ENCODE measurements at regions not wholly inside any gene's neighbourhood (a gene's known extent, or its start where the extent isn't known, plus 50 kb on each side); places are given as distances from the start of the nearest gene placed in this dataset.

DNA sequence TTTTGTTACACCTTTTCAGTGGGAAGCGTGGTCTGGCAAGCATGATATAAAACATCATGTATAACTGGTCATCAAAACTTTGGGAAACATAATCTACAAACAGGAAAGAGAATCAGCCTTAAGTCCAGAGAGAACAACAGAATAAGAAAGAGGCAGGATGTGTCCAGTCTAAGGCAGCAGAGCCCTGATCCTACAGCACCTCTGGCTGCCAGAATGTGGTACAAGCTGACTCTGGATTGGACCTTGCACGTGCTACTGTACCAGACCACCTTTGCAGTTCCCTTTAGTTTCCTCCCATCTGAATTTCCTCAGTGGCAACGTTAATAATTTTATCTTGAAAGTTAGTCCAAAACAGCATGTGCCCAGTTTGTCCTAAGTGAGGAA, 824.6 kb upstream of the IGFBP3 start:
- Mint-ChIP-seq H3K4me1 (peaks cover 8% of the 10 kb centered on the region), H3K4me3 (no peak overlapping the region), H3K27ac (no peak overlapping the region), H3K36me3 (ENCODE audit: low read depth) (no peaks in the 10 kb centered on the region), H3K27me3 (ENCODE audit: insufficient read depth, low read depth, poor library complexity) (peaks cover 3% of the 10 kb centered on the region), H3K9me3 (no peaks in the 10 kb centered on the region)
- Histone ChIP-seq H3K27me3 (ENCODE audit: insufficient read depth) (no peaks in the 10 kb centered on the region), H3K27ac (ENCODE audit: low read depth) (no peak overlapping the region), H3K4me2 (no peak overlapping the region), H2AFZ (no peak overlapping the region), H4K20me1 (replicated peaks; ENCODE audit: insufficient read depth) (no peaks in the 10 kb centered on the region), H3K79me2 (replicated peaks; ENCODE audit: insufficient read depth) (no peaks in the 10 kb centered on the region), H3K4me3 (no peak overlapping the region), H3K4me1 (ENCODE audit: insufficient read depth) (no peaks in the 10 kb centered on the region), H3K36me3 (ENCODE audit: insufficient read depth) (no peaks in the 10 kb centered on the region), H3K9me2 (ENCODE audit: insufficient read depth) (no peaks in the 10 kb centered on the region), H3F3A (replicated peaks; ENCODE audit: low read depth) (no peaks in the 10 kb centered on the region)
- TF ChIP-seq, protein P1, sequence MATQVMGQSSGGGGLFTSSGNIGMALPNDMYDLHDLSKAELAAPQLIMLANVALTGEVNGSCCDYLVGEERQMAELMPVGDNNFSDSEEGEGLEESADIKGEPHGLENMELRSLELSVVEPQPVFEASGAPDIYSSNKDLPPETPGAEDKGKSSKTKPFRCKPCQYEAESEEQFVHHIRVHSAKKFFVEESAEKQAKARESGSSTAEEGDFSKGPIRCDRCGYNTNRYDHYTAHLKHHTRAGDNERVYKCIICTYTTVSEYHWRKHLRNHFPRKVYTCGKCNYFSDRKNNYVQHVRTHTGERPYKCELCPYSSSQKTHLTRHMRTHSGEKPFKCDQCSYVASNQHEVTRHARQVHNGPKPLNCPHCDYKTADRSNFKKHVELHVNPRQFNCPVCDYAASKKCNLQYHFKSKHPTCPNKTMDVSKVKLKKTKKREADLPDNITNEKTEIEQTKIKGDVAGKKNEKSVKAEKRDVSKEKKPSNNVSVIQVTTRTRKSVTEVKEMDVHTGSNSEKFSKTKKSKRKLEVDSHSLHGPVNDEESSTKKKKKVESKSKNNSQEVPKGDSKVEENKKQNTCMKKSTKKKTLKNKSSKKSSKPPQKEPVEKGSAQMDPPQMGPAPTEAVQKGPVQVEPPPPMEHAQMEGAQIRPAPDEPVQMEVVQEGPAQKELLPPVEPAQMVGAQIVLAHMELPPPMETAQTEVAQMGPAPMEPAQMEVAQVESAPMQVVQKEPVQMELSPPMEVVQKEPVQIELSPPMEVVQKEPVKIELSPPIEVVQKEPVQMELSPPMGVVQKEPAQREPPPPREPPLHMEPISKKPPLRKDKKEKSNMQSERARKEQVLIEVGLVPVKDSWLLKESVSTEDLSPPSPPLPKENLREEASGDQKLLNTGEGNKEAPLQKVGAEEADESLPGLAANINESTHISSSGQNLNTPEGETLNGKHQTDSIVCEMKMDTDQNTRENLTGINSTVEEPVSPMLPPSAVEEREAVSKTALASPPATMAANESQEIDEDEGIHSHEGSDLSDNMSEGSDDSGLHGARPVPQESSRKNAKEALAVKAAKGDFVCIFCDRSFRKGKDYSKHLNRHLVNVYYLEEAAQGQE (IDR thresholded peaks at IDR 0.05; ENCODE audit: unreplicated experiment) = no peak
- TF ChIP-seq JUNB (IDR thresholded peaks at IDR 0.05; ENCODE audit: unreplicated experiment) = no peak
- TF ChIP-seq NANOG (IDR thresholded peaks at IDR 0.05; ENCODE audit: borderline replicate concordance) = no peak
- TF ChIP-seq, protein P2, sequence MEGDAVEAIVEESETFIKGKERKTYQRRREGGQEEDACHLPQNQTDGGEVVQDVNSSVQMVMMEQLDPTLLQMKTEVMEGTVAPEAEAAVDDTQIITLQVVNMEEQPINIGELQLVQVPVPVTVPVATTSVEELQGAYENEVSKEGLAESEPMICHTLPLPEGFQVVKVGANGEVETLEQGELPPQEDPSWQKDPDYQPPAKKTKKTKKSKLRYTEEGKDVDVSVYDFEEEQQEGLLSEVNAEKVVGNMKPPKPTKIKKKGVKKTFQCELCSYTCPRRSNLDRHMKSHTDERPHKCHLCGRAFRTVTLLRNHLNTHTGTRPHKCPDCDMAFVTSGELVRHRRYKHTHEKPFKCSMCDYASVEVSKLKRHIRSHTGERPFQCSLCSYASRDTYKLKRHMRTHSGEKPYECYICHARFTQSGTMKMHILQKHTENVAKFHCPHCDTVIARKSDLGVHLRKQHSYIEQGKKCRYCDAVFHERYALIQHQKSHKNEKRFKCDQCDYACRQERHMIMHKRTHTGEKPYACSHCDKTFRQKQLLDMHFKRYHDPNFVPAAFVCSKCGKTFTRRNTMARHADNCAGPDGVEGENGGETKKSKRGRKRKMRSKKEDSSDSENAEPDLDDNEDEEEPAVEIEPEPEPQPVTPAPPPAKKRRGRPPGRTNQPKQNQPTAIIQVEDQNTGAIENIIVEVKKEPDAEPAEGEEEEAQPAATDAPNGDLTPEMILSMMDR (conservative IDR thresholded peaks at IDR 0.05; ENCODE audit: low read depth in 2 of 2) = no peak
- TF ChIP-seq, protein P3, sequence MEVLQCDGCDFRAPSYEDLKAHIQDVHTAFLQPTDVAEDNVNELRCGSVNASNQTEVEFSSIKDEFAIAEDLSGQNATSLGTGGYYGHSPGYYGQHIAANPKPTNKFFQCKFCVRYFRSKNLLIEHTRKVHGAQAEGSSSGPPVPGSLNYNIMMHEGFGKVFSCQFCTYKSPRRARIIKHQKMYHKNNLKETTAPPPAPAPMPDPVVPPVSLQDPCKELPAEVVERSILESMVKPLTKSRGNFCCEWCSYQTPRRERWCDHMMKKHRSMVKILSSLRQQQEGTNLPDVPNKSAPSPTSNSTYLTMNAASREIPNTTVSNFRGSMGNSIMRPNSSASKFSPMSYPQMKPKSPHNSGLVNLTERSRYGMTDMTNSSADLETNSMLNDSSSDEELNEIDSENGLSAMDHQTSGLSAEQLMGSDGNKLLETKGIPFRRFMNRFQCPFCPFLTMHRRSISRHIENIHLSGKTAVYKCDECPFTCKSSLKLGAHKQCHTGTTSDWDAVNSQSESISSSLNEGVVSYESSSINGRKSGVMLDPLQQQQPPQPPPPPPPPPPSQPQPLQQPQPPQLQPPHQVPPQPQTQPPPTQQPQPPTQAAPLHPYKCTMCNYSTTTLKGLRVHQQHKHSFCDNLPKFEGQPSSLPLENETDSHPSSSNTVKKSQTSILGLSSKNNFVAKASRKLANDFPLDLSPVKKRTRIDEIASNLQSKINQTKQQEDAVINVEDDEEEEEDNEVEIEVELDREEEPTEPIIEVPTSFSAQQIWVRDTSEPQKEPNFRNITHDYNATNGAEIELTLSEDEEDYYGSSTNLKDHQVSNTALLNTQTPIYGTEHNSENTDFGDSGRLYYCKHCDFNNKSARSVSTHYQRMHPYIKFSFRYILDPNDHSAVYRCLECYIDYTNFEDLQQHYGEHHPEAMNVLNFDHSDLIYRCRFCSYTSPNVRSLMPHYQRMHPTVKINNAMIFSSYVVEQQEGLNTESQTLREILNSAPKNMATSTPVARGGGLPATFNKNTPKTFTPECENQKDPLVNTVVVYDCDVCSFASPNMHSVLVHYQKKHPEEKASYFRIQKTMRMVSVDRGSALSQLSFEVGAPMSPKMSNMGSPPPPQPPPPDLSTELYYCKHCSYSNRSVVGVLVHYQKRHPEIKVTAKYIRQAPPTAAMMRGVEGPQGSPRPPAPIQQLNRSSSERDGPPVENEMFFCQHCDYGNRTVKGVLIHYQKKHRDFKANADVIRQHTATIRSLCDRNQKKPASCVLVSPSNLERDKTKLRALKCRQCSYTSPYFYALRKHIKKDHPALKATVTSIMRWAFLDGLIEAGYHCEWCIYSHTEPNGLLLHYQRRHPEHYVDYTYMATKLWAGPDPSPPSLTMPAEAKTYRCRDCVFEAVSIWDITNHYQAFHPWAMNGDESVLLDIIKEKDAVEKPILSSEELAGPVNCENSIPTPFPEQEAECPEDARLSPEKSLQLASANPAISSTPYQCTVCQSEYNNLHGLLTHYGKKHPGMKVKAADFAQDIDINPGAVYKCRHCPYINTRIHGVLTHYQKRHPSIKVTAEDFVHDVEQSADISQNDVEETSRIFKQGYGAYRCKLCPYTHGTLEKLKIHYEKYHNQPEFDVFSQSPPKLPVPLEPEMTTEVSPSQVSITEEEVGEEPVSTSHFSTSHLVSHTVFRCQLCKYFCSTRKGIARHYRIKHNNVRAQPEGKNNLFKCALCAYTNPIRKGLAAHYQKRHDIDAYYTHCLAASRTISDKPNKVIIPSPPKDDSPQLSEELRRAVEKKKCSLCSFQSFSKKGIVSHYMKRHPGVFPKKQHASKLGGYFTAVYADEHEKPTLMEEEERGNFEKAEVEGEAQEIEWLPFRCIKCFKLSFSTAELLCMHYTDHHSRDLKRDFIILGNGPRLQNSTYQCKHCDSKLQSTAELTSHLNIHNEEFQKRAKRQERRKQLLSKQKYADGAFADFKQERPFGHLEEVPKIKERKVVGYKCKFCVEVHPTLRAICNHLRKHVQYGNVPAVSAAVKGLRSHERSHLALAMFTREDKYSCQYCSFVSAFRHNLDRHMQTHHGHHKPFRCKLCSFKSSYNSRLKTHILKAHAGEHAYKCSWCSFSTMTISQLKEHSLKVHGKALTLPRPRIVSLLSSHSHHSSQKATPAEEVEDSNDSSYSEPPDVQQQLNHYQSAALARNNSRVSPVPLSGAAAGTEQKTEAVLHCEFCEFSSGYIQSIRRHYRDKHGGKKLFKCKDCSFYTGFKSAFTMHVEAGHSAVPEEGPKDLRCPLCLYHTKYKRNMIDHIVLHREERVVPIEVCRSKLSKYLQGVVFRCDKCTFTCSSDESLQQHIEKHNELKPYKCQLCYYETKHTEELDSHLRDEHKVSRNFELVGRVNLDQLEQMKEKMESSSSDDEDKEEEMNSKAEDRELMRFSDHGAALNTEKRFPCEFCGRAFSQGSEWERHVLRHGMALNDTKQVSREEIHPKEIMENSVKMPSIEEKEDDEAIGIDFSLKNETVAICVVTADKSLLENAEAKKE (CRISPR knock-in tag; IDR thresholded peaks at IDR 0.05) = no peak
- TF ChIP-seq EZH2phosphoT487 (IDR thresholded peaks at IDR 0.05; ENCODE audit: unreplicated experiment) = no peak
- TF ChIP-seq POLR2AphosphoS5 (IDR thresholded peaks at IDR 0.05; ENCODE audit: low read depth) = no peak
- TF ChIP-seq ZNF331 (CRISPR knock-in tag; IDR thresholded peaks at IDR 0.05; ENCODE audit: low read depth) = no peak
- no peak for TF ChIP-seq ZNF114 (CRISPR knock-in tag; IDR thresholded peaks at IDR 0.05)
- TF ChIP-seq, protein P4, sequence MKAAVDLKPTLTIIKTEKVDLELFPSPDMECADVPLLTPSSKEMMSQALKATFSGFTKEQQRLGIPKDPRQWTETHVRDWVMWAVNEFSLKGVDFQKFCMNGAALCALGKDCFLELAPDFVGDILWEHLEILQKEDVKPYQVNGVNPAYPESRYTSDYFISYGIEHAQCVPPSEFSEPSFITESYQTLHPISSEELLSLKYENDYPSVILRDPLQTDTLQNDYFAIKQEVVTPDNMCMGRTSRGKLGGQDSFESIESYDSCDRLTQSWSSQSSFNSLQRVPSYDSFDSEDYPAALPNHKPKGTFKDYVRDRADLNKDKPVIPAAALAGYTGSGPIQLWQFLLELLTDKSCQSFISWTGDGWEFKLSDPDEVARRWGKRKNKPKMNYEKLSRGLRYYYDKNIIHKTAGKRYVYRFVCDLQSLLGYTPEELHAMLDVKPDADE (IDR thresholded peaks at IDR 0.05) = no peak
- DNase-seq (ENCODE audit: low spot score) (no peak), ATAC-seq (no peak)
